Fibroblast of upper back skin (primary cell): ENCODE measurements at regions not wholly inside any gene's neighbourhood (a gene's known extent, or its start where the extent isn't known, plus 50 kb on each side); places are given as distances from the start of the nearest gene placed in this dataset.
"Not testable (repeated sequence)": the region's sequence is repeated elsewhere in the genome, so short reads cannot be mapped to it uniquely, and the experiment has no call there.

Source experiments
- DNase-seq: peaks from one replicate; pipeline ENCODE4 v3.0.0-alpha.2; 2013

GRCh38 chr16:21535201-21535600 lies 64.2 kb upstream of the METTL9 start:
- not testable (repeated sequence) for DNase-seq

DNA sequence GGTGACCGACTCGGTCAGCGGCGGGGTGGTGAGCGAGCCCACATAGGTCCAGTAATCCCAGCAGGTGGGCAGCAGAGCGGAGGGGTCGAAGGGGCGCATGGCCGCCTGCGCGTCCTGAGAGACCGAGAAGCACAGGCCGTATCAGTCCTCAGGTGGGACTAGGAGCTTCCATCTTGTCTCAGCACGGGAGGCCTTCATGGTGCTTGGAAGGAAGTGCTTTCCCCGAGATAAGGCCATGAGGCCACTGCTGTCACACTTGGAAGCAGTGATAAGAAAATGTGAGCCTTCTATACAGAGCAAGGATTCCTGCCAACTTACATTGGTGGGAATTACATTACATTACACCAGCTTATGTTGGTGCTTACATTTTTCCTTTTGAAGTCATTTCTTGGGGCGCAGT lies 62.6 kb upstream of the METTL9 start:
- not testable (repeated sequence) for DNase-seq

- DNase-seq: not testable (repeated sequence)
Measured at GRCh38 chr16:21537598-21537997, 61.8 kb upstream of the METTL9 start.

- not testable (repeated sequence) for DNase-seq
Measured at GRCh38 chr16:21539107-21539618, 60.2 kb upstream of the METTL9 start.

GRCh38 chr16:21540770-21541433 lies 58.5 kb upstream of the METTL9 start:
- peak; percentile 43 for DNase-seq

- DNase-seq: peak; percentile 17
Measured at GRCh38 chr16:21541611-21542051, 57.7 kb upstream of the METTL9 start.

DNA sequence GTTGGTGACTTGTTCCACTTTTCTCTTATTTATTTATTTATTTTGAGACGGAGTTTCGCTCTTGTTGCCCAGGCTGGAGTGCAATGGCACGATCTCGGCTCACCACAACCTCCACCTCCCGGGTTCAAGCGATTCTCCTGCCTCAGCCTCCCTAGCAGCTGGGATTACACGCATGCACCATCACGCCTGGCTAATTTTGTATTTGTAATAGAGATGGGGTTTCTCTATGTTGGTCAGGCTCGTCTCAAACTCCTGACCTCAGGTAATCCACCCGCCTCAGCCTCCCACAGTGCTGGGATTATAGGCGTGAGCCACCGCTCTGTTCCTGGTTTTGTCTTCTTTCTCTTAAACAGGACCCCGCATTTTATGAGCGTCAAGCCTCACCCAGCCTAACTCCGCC lies 57.3 kb upstream of the METTL9 start:
- not testable (repeated sequence) for DNase-seq

- DNase-seq: not testable (repeated sequence)
Measured at GRCh38 chr16:21542491-21543124, 56.8 kb upstream of the METTL9 start.

DNA sequence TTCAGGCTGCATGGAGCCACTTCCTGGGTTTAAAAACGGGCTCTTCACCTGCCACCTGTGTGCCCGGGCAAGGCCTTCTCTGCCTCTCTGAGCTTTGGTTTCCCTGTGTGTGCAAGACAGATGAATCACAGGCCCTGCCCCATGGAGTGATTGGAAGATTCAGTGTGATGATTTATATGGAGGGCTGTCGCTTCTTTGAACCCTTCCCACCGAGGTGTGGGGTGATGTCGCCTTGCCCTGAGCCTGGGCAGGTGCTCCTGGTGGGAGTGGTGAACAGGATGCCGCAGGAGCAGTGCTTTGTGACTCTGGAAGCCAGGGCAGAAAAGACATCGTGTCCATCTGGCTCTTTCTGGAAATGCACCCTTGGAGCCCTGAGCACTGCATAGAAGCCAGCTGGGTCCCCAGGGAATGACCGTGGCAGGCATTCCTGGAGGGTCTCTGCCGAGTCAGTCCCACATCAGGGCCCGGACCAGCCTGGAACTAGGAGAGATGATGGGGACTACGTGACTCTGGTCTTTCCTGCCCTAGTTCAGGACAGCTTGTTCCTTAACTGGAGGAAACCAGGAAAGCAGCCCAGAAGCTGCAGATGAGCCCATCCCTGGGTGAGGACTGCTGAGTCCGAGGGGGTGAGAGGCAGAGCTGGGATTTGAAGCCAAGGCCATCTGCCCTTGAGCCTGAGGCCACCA lies 56.1 kb upstream of the METTL9 start:
- not testable (repeated sequence) for DNase-seq

DNA sequence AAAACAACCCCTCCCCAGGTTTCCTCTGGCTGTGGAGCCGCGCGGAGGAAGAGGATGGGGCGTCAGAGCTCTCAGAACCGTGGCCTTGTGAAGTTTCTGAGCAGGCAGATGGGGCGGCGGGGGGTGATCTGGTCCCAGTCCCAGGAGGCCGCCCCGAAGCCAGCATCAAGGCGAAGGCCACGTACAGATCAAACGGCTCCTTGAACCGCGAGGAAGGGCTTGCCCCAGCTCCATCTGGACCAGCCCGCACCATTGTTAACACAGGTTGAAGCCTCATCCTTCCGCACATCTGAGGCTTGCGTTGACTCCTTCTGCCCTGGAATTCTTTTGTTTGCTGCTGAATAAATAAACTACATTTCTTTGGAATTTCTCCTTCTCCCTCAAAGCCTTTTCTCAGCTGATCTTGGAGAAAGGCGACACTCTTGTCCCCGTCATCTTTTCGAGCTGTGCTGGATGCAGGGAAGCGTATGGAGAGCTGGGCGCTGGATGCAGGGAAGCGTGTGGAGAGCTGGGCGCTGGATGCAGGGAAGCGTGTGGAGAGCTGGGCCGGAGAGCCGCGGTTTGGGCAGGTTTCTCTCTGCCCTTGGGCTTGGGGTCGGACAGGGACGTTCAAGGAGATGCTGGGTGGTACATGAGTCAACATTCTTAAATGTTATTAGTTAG lies 53.6 kb upstream of the METTL9 start:
- DNase-seq: not testable (repeated sequence)

DNA sequence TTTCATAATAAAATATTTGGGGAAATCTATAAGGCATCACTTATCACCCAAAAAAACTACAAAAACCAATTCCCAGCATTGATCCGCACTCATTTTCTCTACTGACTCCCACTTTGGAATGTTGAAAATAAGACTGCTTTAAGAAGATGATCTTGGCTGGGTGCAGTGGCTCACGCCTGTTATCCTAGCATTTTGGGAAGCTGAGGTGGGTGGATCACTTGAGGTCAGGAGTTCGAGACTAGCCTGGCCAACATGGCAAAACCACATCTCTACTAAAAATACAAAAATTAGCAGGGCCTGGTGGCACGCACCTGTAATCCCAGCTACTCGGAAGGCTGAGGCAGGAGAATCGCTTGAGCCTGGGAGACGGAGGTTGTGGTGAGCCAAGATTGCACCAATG lies 50.0 kb upstream of the METTL9 start:
- DNase-seq: not testable (repeated sequence)
